HFF-Myc (cell line): ENCODE measurements at regions not wholly inside any gene's neighbourhood (a gene's known extent, or its start where the extent isn't known, plus 50 kb on each side); places are given as distances from the start of the nearest gene placed in this dataset.

Experiments used
- DNase-seq: peaks from one replicate; pipeline ENCODE4 v3.0.0-alpha.2; 2011; ENCODE audit warnings: low read depth; ENCODE audit errors: extremely low read depth
- H3K4me3 ChIP-seq: replicated peaks from 2 replicates; pipeline ENCODE4 v1.5.1; 2011; ENCODE audit warnings: low read depth, mild to moderate bottlenecking, control low read depth, low read length
- TF ChIP-seq, protein P1 (sequence below): IDR thresholded peaks from 2 replicates; pipeline ENCODE4 v1.5.1; 2012; ENCODE audit warnings: mild to moderate bottlenecking, low read depth, low read length, control low read depth; ENCODE audit errors: missing control alignments

DNA sequence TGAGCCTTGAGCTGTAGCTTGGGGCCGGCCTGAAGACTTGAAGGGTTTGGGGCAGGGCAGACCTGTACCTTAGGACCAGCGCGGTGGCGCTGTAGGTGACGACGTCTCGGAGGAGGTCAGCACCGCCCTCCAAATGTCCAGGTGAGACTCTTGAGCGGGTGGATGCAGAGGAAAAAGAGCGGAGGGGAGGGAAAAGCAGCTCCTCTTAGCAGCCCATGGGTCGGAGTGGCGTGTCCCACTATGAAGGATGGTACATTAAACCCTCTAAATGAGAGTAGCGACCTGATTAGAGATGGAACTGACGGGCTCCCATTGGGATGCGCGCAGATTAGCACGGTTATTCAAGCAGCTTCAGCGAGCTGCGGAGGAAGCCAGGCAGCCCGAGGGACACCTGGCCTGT, 77.0 kb upstream of the MAP1LC3B2 start:
- TF ChIP-seq, protein P1, sequence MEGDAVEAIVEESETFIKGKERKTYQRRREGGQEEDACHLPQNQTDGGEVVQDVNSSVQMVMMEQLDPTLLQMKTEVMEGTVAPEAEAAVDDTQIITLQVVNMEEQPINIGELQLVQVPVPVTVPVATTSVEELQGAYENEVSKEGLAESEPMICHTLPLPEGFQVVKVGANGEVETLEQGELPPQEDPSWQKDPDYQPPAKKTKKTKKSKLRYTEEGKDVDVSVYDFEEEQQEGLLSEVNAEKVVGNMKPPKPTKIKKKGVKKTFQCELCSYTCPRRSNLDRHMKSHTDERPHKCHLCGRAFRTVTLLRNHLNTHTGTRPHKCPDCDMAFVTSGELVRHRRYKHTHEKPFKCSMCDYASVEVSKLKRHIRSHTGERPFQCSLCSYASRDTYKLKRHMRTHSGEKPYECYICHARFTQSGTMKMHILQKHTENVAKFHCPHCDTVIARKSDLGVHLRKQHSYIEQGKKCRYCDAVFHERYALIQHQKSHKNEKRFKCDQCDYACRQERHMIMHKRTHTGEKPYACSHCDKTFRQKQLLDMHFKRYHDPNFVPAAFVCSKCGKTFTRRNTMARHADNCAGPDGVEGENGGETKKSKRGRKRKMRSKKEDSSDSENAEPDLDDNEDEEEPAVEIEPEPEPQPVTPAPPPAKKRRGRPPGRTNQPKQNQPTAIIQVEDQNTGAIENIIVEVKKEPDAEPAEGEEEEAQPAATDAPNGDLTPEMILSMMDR: no peak
- no peak overlapping the region for H3K4me3 ChIP-seq
- no peak for DNase-seq

DNA sequence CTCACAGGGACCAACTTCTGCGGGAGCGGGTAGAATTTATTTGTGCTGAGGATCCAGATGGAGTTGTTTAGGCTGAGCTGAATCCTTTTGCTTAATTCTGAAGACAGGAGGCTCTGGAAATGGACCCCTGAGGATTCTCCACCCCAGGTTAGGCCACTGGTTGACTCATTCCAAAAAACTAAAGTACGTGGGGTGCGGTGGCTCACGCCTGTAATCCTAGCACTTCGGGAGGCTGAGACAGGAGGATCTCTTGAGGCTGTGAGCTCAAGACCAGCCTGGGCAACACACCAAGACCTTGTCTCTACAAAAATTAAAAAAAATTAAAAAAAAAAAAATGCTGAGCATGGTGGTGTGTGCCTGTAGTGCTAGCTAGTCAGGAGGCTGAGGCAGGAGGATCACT, 76.3 kb upstream of the MAP1LC3B2 start:
- TF ChIP-seq, protein P1: no peak
- no peak overlapping the region for H3K4me3 ChIP-seq
- no peak for DNase-seq

DNA sequence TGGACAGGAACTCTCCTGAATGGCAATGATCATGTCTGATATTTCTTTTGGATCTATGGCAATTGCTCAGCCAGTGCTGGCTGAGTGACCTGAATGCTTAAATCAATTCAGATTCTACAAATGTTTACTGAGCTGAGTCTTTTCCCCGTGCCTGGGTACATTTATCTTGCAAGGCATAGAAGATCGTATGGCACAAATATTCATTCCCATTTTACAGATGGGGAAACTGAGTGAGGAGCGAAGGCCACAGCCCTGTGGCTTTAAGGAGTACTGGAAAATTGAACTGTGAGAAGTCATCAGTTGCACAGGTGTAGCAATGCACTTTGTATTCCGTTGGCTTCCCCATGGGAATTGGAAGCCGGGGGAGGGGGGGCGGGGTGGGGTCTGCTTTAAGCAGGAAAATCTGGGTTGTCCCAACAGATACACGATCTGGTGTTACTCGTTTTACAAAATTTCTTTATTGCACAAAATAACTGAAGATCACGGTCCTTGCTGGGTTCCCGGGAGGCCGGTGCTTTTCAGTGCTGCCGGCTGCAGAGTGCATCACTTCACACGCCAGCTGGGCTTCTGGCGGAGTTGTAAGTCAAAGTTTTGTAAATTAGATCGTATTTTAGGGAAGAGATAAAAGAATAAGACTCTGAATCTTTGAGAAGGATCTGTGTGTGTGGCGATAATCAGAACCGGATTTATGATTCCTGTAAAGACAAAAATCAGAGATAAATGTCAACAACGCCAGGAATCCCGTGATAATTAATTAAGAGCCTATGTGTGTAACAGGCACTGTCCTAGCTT, 75.0 kb upstream of the MAP1LC3B2 start:
- TF ChIP-seq, protein P1: no peak
- no peak for DNase-seq
- no peak overlapping the region for H3K4me3 ChIP-seq

DNA sequence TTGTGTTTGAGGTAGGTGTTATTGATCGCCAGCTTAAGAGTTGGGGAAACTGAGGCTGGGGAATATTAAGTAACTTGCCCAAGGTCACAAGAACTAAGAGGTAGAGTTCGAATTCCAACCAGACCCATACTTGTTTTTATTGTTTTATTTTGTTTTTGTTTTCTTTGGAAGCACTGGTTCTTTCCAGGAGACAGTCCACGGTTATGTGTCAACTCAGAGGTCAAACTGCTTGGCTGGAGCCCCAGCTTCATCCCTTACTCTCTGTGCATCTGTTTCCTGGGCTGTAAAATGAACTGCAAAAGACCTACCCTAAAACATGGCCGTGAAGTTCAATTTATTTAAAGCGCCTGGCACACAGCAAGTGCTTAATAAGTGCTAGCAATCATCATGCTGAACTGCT, 74.4 kb upstream of the MAP1LC3B2 start:
- TF ChIP-seq, protein P1: no peak
- DNase-seq: no peak
- H3K4me3 ChIP-seq: no peak overlapping the region

DNA sequence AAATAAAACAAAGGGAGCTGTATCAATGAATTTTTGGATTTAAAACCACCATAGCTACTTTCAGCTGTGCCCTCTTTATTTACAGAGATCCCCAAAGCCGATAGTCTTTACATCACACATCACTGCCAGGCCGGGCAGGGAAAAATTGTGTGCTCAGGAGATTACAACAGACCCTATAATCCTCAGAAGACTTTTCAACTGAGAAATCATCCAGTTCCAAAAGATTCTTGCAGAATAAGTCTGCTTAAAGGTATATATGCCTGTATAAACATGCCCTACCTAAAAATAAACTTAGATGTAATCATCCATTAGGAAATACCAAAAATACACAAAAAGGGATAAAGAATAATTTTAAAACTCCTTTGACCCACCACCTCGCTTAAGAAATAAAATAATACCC, 70.1 kb upstream of the MAP1LC3B2 start:
- no peak overlapping the region for H3K4me3 ChIP-seq
- TF ChIP-seq, protein P1: no peak
- no peak for DNase-seq

DNA sequence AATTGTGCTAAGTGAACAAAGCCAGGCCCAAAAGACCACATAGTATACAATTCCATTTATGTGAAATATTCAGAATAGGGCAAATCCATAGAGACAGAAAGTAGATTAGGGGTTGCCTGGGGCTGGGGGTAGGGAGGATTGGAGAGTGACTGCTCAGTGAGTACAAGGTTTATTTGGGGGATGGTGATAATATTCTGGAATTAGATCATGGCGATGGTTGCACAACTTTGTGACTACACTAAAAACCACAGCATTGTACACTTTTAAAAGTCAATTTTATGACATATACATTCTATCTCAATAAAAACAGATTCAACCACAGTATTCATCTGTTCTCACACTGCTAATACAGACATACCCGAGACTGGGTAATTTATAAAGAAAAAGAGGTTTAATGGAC, 68.7 kb upstream of the MAP1LC3B2 start:
- DNase-seq: no peak
- H3K4me3 ChIP-seq: no peak overlapping the region
- TF ChIP-seq, protein P1: no peak
